OCI-LY3 (cell line): ENCODE measurements at regions not wholly inside any gene's neighbourhood (a gene's known extent, or its start where the extent isn't known, plus 50 kb on each side); places are given as distances from the start of the nearest gene placed in this dataset.

ENCODE experiments used
- EZH2phosphoT487 ChIP-seq: fragments of 200-600 bp; shearing (Covaris generic); IDR thresholded peaks from 2 replicates; pipeline ENCODE4 v1.6.1; 2018; ENCODE audit warnings: antibody characterized with exemption, mixed run types, low read depth
- TF ChIP-seq, protein P1 (sequence below): fragments of 200-600, 300-600 bp; sonication (generic); IDR thresholded peaks from 2 replicates; pipeline ENCODE4 v1.5.1; 2014; ENCODE audit warnings: antibody characterized with exemption, low read length, low read depth

DNA sequence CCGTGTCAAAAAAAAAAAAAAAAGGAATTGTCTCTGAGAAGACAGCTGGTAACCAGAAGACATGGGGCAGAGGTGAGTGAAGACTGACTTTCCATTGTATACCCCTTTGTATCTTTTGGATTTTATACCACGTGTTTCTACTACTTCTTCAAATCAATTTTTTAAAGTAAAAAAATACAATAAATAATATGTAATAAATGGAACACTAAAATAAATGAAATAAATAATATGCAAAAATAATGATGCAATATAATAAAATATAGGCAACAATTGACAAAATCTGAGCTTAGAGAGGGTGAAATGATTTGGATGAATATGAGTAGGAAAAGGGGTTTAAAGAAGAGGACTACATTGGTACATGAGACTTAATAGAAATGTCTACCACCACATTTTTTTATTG, 155.8 kb downstream of the IL15 start:
- TF ChIP-seq, protein P1, sequence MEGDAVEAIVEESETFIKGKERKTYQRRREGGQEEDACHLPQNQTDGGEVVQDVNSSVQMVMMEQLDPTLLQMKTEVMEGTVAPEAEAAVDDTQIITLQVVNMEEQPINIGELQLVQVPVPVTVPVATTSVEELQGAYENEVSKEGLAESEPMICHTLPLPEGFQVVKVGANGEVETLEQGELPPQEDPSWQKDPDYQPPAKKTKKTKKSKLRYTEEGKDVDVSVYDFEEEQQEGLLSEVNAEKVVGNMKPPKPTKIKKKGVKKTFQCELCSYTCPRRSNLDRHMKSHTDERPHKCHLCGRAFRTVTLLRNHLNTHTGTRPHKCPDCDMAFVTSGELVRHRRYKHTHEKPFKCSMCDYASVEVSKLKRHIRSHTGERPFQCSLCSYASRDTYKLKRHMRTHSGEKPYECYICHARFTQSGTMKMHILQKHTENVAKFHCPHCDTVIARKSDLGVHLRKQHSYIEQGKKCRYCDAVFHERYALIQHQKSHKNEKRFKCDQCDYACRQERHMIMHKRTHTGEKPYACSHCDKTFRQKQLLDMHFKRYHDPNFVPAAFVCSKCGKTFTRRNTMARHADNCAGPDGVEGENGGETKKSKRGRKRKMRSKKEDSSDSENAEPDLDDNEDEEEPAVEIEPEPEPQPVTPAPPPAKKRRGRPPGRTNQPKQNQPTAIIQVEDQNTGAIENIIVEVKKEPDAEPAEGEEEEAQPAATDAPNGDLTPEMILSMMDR = no peak
- TF ChIP-seq EZH2phosphoT487 = no peak
